Testis (tissue), 2 donors: ENCODE measurements at regions not wholly inside any gene's neighbourhood (a gene's known extent, or its start where the extent isn't known, plus 50 kb on each side); places are given as distances from the start of the nearest gene placed in this dataset.

Source experiments
- DNase-seq: peaks from one replicate; pipeline ENCODE4 v3.0.0-alpha.2; 2019
- H3K27ac ChIP-seq, 2 donors: fragments of 200-600 bp; sonication (generic); one replicate each; pipeline ENCODE4 v1.5.1; 2019
- H3K27me3 ChIP-seq: fragments of 200-600 bp; sonication (generic); one replicate; pipeline ENCODE4 v1.5.1; 2019
- H3K36me3 ChIP-seq: fragments of 200-600 bp; sonication (generic); one replicate; pipeline ENCODE4 v1.5.1; 2017; ENCODE audit warnings: low read depth; ENCODE audit errors: missing control alignments
- H3K4me1 ChIP-seq: fragments of 200-600 bp; sonication (generic); one replicate; pipeline ENCODE4 v1.5.1; 2019
- H3K4me3 ChIP-seq, 2 donors: fragments of 200-600 bp; sonication (generic); one replicate each; pipeline ENCODE4 v1.5.1; 2017 to 2019
- H3K9me3 ChIP-seq: fragments of 200-600 bp; sonication (generic); one replicate; pipeline ENCODE4 v1.5.1; 2017
- POLR2A ChIP-seq: fragments of 450-650 bp; IDR thresholded peaks from one replicate; pipeline ENCODE4 v1.6.1; 2017; ENCODE audit warnings: antibody characterized with exemption, mild to moderate bottlenecking, moderate library complexity
- WGBS, 2 donors: methylation state at CpG; one replicate each; pipeline ENCODE4 v1.1.5; 2018; 5-methylcytosine and 5-hydroxymethylcytosine counted together
- intact Hi-C: fragments of 100-400 bp; cut with DNase I; formaldehyde crosslinking; loops from one replicate; pipeline ENCODE4 v1.15.1; 2023; ENCODE audit warnings: low total_unique reads
- TF ChIP-seq, protein P1 (sequence below), 3 experiments: fragments of 450-650 bp in 2 of 3; fragments of 200-600 bp in 1 of 3; sonication (generic) in 1 of 3; IDR thresholded peaks; one replicate each; pipeline ENCODE4 v1.5.1; 2016 to 2019; ENCODE audit warnings: antibody characterized with exemption in 3 of 3, mild to moderate bottlenecking in 2 of 3, moderate library complexity in 1 of 3

DNA sequence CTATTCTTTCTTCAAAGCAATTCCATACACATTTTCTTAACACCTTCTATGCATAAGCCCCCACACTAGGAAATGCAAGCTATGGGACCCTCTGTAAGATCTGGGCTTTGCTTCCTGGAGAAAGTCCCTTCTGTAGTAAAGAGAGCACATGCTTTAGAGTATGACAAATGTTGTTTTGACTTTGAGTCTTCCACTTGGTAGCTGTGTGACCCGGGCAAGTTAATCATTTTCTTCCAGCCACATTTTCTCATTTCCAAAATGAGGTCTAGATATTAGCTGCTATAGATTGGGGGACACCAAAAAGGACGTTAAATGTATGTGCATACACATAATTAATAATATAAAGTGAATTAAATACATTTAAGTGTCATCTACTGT lies 334.0 kb downstream of the NFIB start:
- no peak overlapping the region for H3K27ac ChIP-seq
- no peaks in the 10 kb centered on the region for H3K4me1 ChIP-seq
- whole genome bisulfite sequencing, 2 donors, result 50 to 88% methylated on average over 2 of the region's 2 CpGs
- no peaks in the 10 kb centered on the region for H3K27me3 ChIP-seq
- H3K4me3 ChIP-seq, result no peak overlapping the region
- no peaks in the 10 kb centered on the region for H3K9me3 ChIP-seq
- DNase-seq, result no peak
- no peaks in the 10 kb centered on the region for H3K36me3 ChIP-seq
- intact Hi-C loops, result no loop called here
- TF ChIP-seq, protein P1, sequence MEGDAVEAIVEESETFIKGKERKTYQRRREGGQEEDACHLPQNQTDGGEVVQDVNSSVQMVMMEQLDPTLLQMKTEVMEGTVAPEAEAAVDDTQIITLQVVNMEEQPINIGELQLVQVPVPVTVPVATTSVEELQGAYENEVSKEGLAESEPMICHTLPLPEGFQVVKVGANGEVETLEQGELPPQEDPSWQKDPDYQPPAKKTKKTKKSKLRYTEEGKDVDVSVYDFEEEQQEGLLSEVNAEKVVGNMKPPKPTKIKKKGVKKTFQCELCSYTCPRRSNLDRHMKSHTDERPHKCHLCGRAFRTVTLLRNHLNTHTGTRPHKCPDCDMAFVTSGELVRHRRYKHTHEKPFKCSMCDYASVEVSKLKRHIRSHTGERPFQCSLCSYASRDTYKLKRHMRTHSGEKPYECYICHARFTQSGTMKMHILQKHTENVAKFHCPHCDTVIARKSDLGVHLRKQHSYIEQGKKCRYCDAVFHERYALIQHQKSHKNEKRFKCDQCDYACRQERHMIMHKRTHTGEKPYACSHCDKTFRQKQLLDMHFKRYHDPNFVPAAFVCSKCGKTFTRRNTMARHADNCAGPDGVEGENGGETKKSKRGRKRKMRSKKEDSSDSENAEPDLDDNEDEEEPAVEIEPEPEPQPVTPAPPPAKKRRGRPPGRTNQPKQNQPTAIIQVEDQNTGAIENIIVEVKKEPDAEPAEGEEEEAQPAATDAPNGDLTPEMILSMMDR (IDR thresholded peaks at IDR 0.05), result no peak
- no peak for TF ChIP-seq POLR2A

DNA sequence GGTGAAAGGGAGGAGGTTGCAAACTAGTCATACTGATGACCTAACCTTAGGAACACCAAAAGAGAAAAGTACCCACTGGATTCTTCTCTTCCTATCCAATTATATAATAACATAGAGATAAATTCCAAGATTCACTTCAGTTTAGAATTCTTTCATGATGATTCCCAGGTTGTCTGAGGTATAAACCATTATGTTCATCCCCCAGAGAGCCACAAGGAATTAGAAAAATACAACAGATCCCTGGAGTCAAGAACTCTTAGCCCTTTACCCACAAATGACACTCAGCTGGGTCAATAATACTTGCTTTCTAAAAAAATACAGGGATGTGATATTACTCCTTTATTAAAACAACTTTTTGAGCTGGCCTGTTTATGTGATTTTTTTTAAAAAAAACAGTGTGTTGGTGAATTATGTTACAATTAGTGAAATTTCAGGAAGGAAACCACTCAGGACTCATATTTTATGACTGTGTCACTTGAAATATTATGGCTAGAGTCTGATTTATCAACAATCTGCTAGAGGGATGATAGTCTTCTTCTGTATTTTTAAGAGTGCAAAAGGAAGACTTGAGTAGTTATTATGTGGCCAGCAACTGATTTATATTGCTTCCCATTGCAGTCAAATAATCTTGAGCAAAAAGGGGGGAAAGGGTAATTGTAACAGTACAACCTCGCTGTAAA lies 338.2 kb downstream of the NFIB start:
- Histone ChIP-seq H3K36me3 (no peaks in the 10 kb centered on the region), H3K27ac (no peak overlapping the region)

DNA sequence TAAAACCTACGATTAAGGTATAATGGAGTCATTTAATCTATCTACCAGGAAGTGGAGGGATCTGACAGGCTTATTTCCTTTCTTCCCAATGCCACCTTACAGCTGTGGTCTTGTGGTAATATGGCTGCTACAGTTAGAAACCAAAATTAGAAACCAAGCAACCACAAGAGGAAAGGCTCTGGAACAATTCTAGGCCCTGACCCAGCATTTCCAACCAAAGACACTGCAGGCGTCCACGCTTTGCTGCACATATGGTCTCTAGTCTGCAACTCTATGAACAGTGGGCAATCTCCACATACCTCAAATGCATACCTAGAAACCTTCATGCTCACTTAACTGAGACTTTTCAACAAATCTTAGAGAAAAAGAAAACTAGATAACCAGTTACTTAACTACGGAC lies 339.1 kb downstream of the NFIB start:
- H3K4me1 ChIP-seq, result peaks cover 5% of the 10 kb centered on the region
- intact Hi-C loops, result no loop called here
- no peaks in the 10 kb centered on the region for H3K36me3 ChIP-seq
- WGBS, 2 donors, result 82 to 88% methylated on average over 4 of the region's 4 CpGs
- no peak overlapping the region for H3K4me3 ChIP-seq
- no peak overlapping the region for H3K27ac ChIP-seq
- TF ChIP-seq, protein P1 (IDR thresholded peaks at IDR 0.05), result no peak
- TF ChIP-seq POLR2A, result no peak
- H3K27me3 ChIP-seq, result no peaks in the 10 kb centered on the region
- H3K9me3 ChIP-seq, result no peaks in the 10 kb centered on the region
- no peak for DNase-seq

More for the DNA sequence above, 338.2 kb downstream of the NFIB start:
- H3K4me1 ChIP-seq, result peaks cover 5% of the 10 kb centered on the region
- WGBS, 2 donors, result 70 to 96% methylated on average over 1 of the region's 1 CpG
- no peak overlapping the region for H3K4me3 ChIP-seq
- no peaks in the 10 kb centered on the region for H3K9me3 ChIP-seq
- intact Hi-C loops, result no loop called here
- DNase-seq, result no peak
- TF ChIP-seq POLR2A, result no peak
- TF ChIP-seq, protein P1 (IDR thresholded peaks at IDR 0.05), result no peak
- no peaks in the 10 kb centered on the region for H3K27me3 ChIP-seq

DNA sequence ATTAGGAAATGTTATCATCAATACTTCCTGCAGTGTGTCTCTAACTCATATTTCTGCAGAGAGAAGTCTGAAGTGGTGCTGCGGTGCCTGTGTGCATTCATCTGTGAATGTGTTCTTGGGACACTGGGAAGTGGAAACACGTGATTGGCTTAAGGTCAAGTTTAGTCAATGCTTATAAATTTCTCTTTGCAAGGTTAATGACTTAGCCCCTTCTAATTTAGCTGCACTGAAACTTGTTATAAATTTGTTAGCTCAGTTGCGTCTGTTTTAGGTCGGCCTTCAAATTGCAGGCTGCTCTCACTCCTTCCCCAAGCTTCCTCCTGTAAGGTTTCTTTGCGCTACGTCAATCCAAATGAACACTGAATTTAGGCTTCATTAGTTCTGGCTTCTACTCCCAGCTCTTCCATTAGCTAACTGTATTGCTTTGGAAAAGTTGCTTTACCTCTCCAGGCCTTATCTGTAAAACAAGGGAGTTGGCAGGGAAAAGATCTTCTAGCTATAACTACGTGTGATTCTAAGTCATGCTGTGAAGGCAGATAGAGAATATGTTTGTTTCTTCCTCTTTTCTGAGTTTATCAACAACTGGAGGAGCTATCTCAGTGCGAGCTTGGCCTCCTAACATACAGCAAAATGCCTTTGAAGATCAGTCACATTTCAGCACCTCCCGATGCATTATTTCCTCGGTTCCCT lies 341.8 kb downstream of the NFIB start:
- intact Hi-C loops, result no loop called here
- no peaks in the 10 kb centered on the region for H3K36me3 ChIP-seq
- H3K27ac ChIP-seq, result no peak overlapping the region
- no peak for DNase-seq
- TF ChIP-seq, protein P1 (IDR thresholded peaks at IDR 0.05), result no peak
- no peak for TF ChIP-seq POLR2A
- peaks cover 5% of the 10 kb centered on the region for H3K4me1 ChIP-seq
- no peak overlapping the region for H3K4me3 ChIP-seq
- WGBS, 2 donors, result 49 to 61% methylated on average over 10 of the region's 10 CpGs
- no peaks in the 10 kb centered on the region for H3K27me3 ChIP-seq
- H3K9me3 ChIP-seq, result no peaks in the 10 kb centered on the region

DNA sequence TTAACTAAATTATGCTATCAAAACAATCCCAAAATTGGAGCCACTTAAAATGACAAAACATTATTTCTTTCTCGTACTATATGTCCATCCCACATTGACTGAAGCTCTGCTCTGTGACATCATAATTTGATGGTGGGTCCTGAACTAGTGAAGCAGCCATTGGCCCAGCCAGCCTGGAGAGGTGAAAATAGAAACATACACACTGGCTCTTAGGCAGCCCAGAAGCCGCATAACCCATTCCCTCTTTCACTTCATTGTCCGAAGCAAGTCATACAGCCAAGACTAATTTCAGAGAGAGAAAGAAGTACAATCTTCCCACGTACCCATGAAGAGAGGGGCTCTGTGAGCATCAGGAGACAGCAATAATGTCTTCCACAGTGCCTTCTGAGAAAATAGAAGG lies 342.5 kb downstream of the NFIB start:
- Histone ChIP-seq H3K4me1 (peaks cover 5% of the 10 kb centered on the region), H3K9me3 (no peaks in the 10 kb centered on the region), H3K36me3 (no peaks in the 10 kb centered on the region), H3K27ac (no peak overlapping the region), H3K4me3 (no peak overlapping the region), H3K27me3 (no peaks in the 10 kb centered on the region)
- 62 to 68% methylated on average over 4 of the region's 4 CpGs for WGBS, 2 donors
- TF ChIP-seq, protein P1 (IDR thresholded peaks at IDR 0.05), result no peak
- TF ChIP-seq POLR2A, result no peak
- no peak for DNase-seq
- intact Hi-C loops, result no loop called here
